ENCODE measurements at regions not wholly inside any gene's neighbourhood (a gene's known extent, or its start where the extent isn't known, plus 50 kb on each side); places are given as distances from the start of the nearest gene placed in this dataset.

DNA sequence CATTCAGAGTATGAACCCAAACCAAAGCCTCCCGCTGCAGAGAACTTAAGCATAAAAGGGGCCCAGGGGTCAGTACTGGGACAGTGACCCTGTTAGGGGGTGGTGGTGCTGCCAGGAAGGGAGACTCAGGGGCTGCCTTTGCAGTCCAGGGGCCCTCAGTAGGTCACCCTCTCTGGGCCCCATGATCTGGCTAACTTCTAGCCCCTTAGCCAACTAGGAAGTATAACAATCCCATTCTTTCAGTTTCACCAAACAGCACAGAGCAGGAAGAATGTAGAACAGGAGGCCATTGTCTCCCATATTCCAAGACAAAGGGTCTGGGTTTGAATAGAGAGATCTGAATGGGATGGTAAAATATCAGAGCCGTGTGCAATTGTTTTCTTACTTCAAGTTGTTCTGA lies 378.6 kb upstream of the C16orf82 start:
- H3K27ac Mint-ChIP-seq (ENCODE audit: unreplicated experiment) = no peak overlapping the region
- no TSS peak for BruUV-seq (replicated peaks)
- no peak overlapping the region for H3K4me3 Mint-ChIP-seq (ENCODE audit: unreplicated experiment)
- TF ChIP-seq, protein P1, sequence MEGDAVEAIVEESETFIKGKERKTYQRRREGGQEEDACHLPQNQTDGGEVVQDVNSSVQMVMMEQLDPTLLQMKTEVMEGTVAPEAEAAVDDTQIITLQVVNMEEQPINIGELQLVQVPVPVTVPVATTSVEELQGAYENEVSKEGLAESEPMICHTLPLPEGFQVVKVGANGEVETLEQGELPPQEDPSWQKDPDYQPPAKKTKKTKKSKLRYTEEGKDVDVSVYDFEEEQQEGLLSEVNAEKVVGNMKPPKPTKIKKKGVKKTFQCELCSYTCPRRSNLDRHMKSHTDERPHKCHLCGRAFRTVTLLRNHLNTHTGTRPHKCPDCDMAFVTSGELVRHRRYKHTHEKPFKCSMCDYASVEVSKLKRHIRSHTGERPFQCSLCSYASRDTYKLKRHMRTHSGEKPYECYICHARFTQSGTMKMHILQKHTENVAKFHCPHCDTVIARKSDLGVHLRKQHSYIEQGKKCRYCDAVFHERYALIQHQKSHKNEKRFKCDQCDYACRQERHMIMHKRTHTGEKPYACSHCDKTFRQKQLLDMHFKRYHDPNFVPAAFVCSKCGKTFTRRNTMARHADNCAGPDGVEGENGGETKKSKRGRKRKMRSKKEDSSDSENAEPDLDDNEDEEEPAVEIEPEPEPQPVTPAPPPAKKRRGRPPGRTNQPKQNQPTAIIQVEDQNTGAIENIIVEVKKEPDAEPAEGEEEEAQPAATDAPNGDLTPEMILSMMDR (IDR thresholded peaks at IDR 0.05; ENCODE audit: insufficient read depth in 1 of 2, low read depth in 1 of 2, low read length in 1 of 2, severe bottlenecking in 1 of 2, unreplicated experiment in 1 of 2) = no peak
- H3K27me3 Mint-ChIP-seq (ENCODE audit: insufficient read depth, unreplicated experiment) = peaks cover 12% of the 10 kb centered on the region
- no peaks in the 10 kb centered on the region for H3K4me1 Mint-ChIP-seq (ENCODE audit: low read depth, unreplicated experiment)
- no peak overlapping the region for H3K4me3 ChIP-seq (ENCODE audit: low read depth, low read length)
- H3K36me3 ChIP-seq (ENCODE audit: control insufficient read depth, insufficient read depth, low read length) = no peaks in the 10 kb centered on the region
- no peaks in the 10 kb centered on the region for H3K9me3 Mint-ChIP-seq (ENCODE audit: unreplicated experiment)
- POLR2A ChIA-PET = no interaction called here
- DNase-seq = no peak
- H3K9me3 ChIP-seq = no peaks in the 10 kb centered on the region
- CTCF ChIA-PET = no interaction called here
- intact Hi-C loops (cut with micrococcal nuclease; ENCODE audit: unreplicated experiment) = no loop called here
- H3K4me1 ChIP-seq = no peaks in the 10 kb centered on the region
- H3K27me3 ChIP-seq (replicated peaks; ENCODE audit: control insufficient read depth, insufficient read depth, low read length) = no peaks in the 10 kb centered on the region; the same call in 1 of the 2 replicates
- H3K36me3 Mint-ChIP-seq (ENCODE audit: insufficient read depth, unreplicated experiment) = no peaks in the 10 kb centered on the region

- intact Hi-C loops (cut with micrococcal nuclease; ENCODE audit: unreplicated experiment) = no loop called here
- CTCF ChIA-PET = no interaction called here
- H3K27me3 ChIP-seq (replicated peaks; ENCODE audit: control insufficient read depth, insufficient read depth, low read length) = no peaks in the 10 kb centered on the region; the same call in 1 of the 2 replicates
- H3K27ac Mint-ChIP-seq (ENCODE audit: unreplicated experiment) = no peak overlapping the region
- H3K4me3 Mint-ChIP-seq (ENCODE audit: unreplicated experiment) = no peak overlapping the region
- peaks cover 12% of the 10 kb centered on the region for H3K27me3 Mint-ChIP-seq (ENCODE audit: insufficient read depth, unreplicated experiment)
- no peaks in the 10 kb centered on the region for H3K36me3 ChIP-seq (ENCODE audit: control insufficient read depth, insufficient read depth, low read length)
- H3K4me1 Mint-ChIP-seq (ENCODE audit: low read depth, unreplicated experiment) = no peaks in the 10 kb centered on the region
- BruUV-seq (replicated peaks) = no TSS peak
- H3K9me3 Mint-ChIP-seq (ENCODE audit: unreplicated experiment) = no peaks in the 10 kb centered on the region
- POLR2A ChIA-PET = no interaction called here
- no peaks in the 10 kb centered on the region for H3K4me1 ChIP-seq
- no peak overlapping the region for H3K4me3 ChIP-seq (ENCODE audit: low read depth, low read length)
- no peak for DNase-seq
- no peaks in the 10 kb centered on the region for H3K36me3 Mint-ChIP-seq (ENCODE audit: insufficient read depth, unreplicated experiment)
- TF ChIP-seq, protein P1 (IDR thresholded peaks at IDR 0.05; ENCODE audit: insufficient read depth in 1 of 2, low read depth in 1 of 2, low read length in 1 of 2, severe bottlenecking in 1 of 2, unreplicated experiment in 1 of 2) = no peak
- no peaks in the 10 kb centered on the region for H3K9me3 ChIP-seq
These were observed 378.0 kb upstream of the C16orf82 start for GRCh38 chr16:26688699-26689098.

- H3K4me1 Mint-ChIP-seq (ENCODE audit: low read depth, unreplicated experiment) = no peaks in the 10 kb centered on the region
- CTCF ChIA-PET = no interaction called here
These were observed 374.1 kb upstream of the C16orf82 start for GRCh38 chr16:26692658-26693057.

More at GRCh38 chr16:26692658-26693057, 374.1 kb upstream of the C16orf82 start:
- Histone ChIP-seq H3K4me3 (ENCODE audit: low read depth, low read length) (no peak overlapping the region), H3K36me3 (ENCODE audit: control insufficient read depth, insufficient read depth, low read length) (no peaks in the 10 kb centered on the region), H3K27me3 (replicated peaks; ENCODE audit: control insufficient read depth, insufficient read depth, low read length) (no peaks in the 10 kb centered on the region; the same call in 1 of the 2 replicates), H3K9me3 (no peaks in the 10 kb centered on the region), H3K4me1 (no peaks in the 10 kb centered on the region)
- POLR2A ChIA-PET = no interaction called here
- intact Hi-C loops (cut with micrococcal nuclease; ENCODE audit: unreplicated experiment) = no loop called here
- peaks cover 12% of the 10 kb centered on the region for H3K27me3 Mint-ChIP-seq (ENCODE audit: insufficient read depth, unreplicated experiment)
- no peak overlapping the region for H3K4me3 Mint-ChIP-seq (ENCODE audit: unreplicated experiment)
- DNase-seq = no peak
- TF ChIP-seq, protein P1 (IDR thresholded peaks at IDR 0.05; ENCODE audit: insufficient read depth in 1 of 2, low read depth in 1 of 2, low read length in 1 of 2, severe bottlenecking in 1 of 2, unreplicated experiment in 1 of 2) = no peak
- H3K27ac Mint-ChIP-seq (ENCODE audit: unreplicated experiment) = no peak overlapping the region
- no peaks in the 10 kb centered on the region for H3K9me3 Mint-ChIP-seq (ENCODE audit: unreplicated experiment)
- no TSS peak for BruUV-seq (replicated peaks)
- no peaks in the 10 kb centered on the region for H3K36me3 Mint-ChIP-seq (ENCODE audit: insufficient read depth, unreplicated experiment)
